Loucy (cell line): ENCODE measurements at regions not wholly inside any gene's neighbourhood (a gene's known extent, or its start where the extent isn't known, plus 50 kb on each side); places are given as distances from the start of the nearest gene placed in this dataset.

Source experiments
- CTCF ChIP-seq: fragments of 200-600 bp; sonication (generic); conservative IDR thresholded peaks from 2 replicates; pipeline ENCODE4 v1.5.1; 2014; ENCODE audit warnings: mild to moderate bottlenecking, antibody characterized with exemption, low read length
- EZH2phosphoT487 ChIP-seq: fragments of 200-600 bp; IDR thresholded peaks from 2 replicates; pipeline ENCODE4 v1.6.1; 2018; ENCODE audit warnings: antibody characterized with exemption, mild to moderate bottlenecking, moderate library complexity, borderline replicate concordance

DNA sequence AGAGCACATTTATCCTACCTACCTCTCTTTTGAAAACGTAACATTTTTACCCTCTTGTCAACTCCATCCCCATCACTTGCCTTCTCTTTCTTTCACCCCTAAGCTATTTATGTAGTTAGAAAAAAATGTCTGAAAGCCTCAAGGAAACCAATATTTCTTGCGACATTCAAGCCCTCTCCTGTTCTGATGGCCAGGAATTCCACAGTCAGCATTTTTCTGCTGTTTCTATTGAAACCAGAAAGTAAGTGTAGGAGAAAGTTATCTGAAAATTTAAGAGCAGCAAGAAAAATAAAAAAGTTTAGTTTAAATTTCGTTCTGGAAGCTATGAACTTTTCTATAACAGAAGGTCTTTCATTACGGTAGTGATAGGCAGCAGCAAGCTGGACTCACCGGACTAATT, 247.6 kb upstream of the PBX1 start:
- TF ChIP-seq CTCF (no peak), EZH2phosphoT487 (no peak)
